BJ (cell line): ENCODE measurements at regions not wholly inside any gene's neighbourhood (a gene's known extent, or its start where the extent isn't known, plus 50 kb on each side); places are given as distances from the start of the nearest gene placed in this dataset.

ENCODE experiments used
- CTCF ChIA-PET: fragments of 350-600 bp; formaldehyde crosslinking; extraction: SDS; loops from one replicate; lab custom pipeline; 2021; ENCODE audit warnings: antibody characterized with exemption, inconsistent platforms; lab: Yijun Ruan, JAX
- POLR2A ChIA-PET: fragments of 300-600 bp; sonication (Branson Sonifier 250); formaldehyde crosslinking; extraction: SDS; loops from one replicate; lab custom pipeline; 2021; ENCODE audit warnings: antibody characterized with exemption; lab: Charles Lee
- DNase-seq: peaks from one replicate; pipeline ENCODE4 v3.0.0-alpha.2; 2011; ENCODE audit warnings: low read depth
- H3K27me3 ChIP-seq: 2 replicates; pipeline ENCODE4 v1.6.0; 2011; ENCODE audit warnings: low read length; ENCODE audit not compliant: control insufficient read depth, insufficient read depth
- H3K36me3 ChIP-seq: 2 replicates; pipeline ENCODE4 v1.5.1; 2011; ENCODE audit warnings: low read length; ENCODE audit not compliant: control insufficient read depth, insufficient read depth
- H3K4me3 ChIP-seq: 2 replicates; pipeline ENCODE4 v1.5.1; 2011; ENCODE audit warnings: low read depth, mild to moderate bottlenecking, control low read depth, low read length
- TF ChIP-seq, protein P1 (sequence below): IDR thresholded peaks from 2 replicates; pipeline ENCODE4 v1.5.1; 2011; ENCODE audit warnings: low read depth, mild to moderate bottlenecking, control low read depth, inconsistent platforms, low read length, moderate library complexity; ENCODE audit not compliant: insufficient read depth

- TF ChIP-seq, protein P1, sequence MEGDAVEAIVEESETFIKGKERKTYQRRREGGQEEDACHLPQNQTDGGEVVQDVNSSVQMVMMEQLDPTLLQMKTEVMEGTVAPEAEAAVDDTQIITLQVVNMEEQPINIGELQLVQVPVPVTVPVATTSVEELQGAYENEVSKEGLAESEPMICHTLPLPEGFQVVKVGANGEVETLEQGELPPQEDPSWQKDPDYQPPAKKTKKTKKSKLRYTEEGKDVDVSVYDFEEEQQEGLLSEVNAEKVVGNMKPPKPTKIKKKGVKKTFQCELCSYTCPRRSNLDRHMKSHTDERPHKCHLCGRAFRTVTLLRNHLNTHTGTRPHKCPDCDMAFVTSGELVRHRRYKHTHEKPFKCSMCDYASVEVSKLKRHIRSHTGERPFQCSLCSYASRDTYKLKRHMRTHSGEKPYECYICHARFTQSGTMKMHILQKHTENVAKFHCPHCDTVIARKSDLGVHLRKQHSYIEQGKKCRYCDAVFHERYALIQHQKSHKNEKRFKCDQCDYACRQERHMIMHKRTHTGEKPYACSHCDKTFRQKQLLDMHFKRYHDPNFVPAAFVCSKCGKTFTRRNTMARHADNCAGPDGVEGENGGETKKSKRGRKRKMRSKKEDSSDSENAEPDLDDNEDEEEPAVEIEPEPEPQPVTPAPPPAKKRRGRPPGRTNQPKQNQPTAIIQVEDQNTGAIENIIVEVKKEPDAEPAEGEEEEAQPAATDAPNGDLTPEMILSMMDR = no peak
- DNase-seq = no peak
- ChIA-PET POLR2A (no interaction called here), CTCF (no interaction called here)
- Histone ChIP-seq H3K27me3 (no peaks in the 10 kb centered on the region), H3K4me3 (no peak overlapping the region), H3K36me3 (no peaks in the 10 kb centered on the region)
Observed at GRCh38 chr18:44543387-44543786, 137.3 kb upstream of the SETBP1 start.

- CTCF ChIA-PET = no interaction called here
Observed at GRCh38 chr18:44545359-44545985, 135.2 kb upstream of the SETBP1 start.

GRCh38 chr18:44546954-44547353, 133.7 kb upstream of the SETBP1 start:
- CTCF ChIA-PET = no interaction called here
- DNase-seq = no peak
- POLR2A ChIA-PET = no interaction called here
- TF ChIP-seq, protein P1 = no peak
- Histone ChIP-seq H3K4me3 (no peak overlapping the region), H3K27me3 (no peaks in the 10 kb centered on the region), H3K36me3 (no peaks in the 10 kb centered on the region)

More at GRCh38 chr18:44545359-44545985, 135.2 kb upstream of the SETBP1 start:
- H3K4me3 ChIP-seq = no peak overlapping the region
- DNase-seq = no peak
- POLR2A ChIA-PET = no interaction called here
- TF ChIP-seq, protein P1 = no peak
- no peaks in the 10 kb centered on the region for H3K36me3 ChIP-seq
- no peaks in the 10 kb centered on the region for H3K27me3 ChIP-seq

DNA sequence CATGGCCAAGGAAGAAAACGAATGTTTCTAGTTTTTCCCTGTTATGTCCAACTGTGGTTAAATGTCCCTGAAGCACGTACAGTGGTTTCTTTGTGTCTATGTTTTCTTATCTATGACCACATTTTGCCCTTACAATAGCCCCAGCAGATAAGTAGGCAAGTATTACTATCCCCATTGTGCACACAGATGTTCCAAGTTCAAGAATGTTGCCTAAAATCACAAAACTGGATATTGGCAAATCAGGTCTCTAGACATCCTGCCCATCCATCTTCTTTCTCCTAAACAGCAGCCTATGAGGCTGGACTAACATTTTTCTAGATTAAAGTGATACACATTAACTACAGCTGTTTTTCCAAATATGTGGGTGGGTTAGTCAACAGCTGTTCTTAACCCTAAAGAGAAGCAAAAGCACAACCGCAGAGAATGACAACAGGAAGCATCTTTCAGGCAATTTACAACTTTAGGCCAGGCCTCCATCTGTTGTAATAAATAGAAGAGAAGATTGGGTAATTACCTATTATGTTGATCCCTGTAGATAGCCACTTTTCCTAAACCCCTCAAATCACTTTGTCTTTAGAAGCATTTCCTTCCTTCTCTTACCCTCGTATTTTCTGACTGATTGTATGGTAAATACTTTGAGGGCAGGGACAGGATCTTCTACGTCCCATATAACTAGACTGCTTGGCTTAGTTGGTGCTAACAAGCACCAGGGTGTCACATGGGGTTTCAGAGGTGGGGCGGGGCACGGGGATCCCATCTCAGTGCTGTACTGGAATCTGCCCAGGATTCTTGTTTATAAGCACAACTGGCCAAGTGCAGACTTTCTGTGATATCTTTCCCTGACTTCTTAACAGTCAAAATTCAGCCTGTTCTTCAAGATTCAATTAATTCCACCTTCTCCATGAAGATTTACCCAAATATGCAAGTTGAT, 132.1 kb upstream of the SETBP1 start:
- H3K27me3 ChIP-seq = no peaks in the 10 kb centered on the region
- H3K36me3 ChIP-seq = no peaks in the 10 kb centered on the region
- POLR2A ChIA-PET = no interaction called here
- DNase-seq = peak; percentile 48
- TF ChIP-seq, protein P1 = no peak
- no peak overlapping the region for H3K4me3 ChIP-seq
- CTCF ChIA-PET = no interaction called here

GRCh38 chr18:44552706-44553105, 128.0 kb upstream of the SETBP1 start:
- no peak for DNase-seq
- ChIA-PET POLR2A (no interaction called here), CTCF (no interaction called here)
- TF ChIP-seq, protein P1 = no peak
- Histone ChIP-seq H3K36me3 (no peaks in the 10 kb centered on the region), H3K4me3 (no peak overlapping the region), H3K27me3 (no peaks in the 10 kb centered on the region)
